ENCODE measurements at regions not wholly inside any gene's neighbourhood (a gene's known extent, or its start where the extent isn't known, plus 50 kb on each side); places are given as distances from the start of the nearest gene placed in this dataset.
A peak's percentile ranks its signal among the peaks of the same experiment; 100 is the strongest.
"Not testable (repeated sequence)": the region's sequence is repeated elsewhere in the genome, so short reads cannot be mapped to it uniquely, and the experiment has no call there.

DNA sequence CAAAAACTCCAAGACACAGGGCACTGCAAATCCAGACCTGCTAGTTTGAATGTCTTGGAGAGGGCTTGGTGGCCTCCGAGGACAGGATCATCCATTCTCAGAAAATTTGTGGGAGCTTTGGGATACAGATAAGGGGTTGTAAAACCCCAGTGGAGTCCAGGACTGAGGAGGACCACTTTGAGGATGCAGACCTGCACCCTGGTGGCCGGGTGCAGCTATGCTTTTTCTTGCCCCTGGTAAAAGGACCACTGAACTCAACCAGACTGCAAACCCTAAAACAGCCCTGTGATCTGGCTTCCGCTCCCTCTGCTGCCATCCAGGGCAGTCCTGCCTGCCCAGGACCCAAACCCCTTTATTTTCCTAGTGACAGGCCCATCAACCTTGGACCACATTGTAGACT lies 169.5 kb upstream of the DAAM1 start:
- no peak for DNase-seq

DNA sequence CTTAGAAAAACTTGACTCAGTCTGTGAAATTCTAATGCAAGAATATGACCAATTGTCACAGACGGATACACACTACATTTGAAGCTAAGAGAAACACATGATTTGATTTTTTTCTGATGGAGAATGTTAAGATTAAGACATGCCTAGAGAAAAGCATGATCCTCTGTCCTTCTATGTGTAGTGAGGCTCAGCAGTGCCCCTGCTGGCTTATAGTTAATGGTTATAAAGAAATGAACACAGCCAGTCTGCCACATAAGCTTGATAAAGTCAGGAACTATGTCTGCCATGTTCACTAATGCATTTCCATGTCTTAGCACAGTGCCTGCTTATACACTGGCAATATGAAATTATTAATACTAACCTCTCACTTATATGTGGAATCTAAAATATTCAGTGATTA lies 168.1 kb upstream of the DAAM1 start:
- DNase-seq, result no peak

DNA sequence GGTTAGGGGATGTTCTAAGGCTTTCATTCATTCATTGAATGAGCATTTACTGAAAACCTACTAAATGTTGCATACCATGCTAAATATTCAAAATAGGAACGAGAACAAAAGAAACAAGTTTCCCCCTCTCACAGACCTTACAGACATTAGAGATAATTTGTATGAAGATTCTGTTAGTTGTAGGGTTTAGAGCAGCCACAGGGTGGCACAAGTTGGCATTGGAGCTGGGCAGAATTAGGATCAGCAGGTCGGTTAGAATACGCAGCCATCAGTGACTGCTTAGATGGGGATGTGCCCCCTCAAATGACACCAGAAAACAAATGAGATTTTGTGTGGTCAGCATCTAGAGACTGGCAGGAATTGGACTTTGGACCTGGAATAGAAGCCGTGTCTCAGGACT lies 166.3 kb upstream of the DAAM1 start:
- no peak for DNase-seq

DNA sequence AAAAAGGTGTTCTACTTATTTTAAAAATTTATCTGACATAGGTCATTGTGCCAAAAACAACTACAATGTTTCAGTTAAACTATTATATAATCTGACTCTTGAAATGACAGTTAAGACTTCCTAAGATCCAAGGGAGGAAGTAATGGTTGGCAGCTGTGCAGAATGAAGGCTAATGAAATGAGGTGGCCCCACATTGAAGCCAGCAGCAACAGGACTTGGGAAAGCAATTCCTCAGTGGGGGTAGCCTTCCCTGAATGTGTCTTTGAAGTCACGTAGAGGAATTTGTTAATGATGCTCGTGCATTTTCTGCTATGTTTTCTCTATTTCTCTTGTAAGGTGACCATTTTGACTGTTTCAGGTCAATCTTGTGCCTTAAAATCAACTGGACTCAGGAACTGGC lies 162.4 kb upstream of the DAAM1 start:
- no peak for DNase-seq

DNA sequence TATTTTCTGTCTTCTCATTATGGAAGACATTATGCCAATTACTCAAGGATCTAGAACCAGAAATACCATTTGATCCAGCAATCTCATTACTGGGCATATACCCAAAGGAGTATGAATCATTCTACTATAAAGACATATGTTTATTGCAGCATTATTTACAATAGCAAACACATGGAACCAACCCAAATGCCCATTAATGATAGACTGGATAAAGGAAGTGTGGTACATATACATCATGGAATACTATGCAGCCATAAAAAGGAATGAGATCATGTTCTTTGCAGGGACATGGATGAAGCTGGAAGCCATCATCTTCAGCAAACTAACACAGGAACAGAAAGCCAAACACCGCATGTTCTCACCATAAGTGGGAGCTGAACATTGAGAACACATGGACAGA lies 161.8 kb upstream of the DAAM1 start:
- not testable (repeated sequence) for DNase-seq

DNA sequence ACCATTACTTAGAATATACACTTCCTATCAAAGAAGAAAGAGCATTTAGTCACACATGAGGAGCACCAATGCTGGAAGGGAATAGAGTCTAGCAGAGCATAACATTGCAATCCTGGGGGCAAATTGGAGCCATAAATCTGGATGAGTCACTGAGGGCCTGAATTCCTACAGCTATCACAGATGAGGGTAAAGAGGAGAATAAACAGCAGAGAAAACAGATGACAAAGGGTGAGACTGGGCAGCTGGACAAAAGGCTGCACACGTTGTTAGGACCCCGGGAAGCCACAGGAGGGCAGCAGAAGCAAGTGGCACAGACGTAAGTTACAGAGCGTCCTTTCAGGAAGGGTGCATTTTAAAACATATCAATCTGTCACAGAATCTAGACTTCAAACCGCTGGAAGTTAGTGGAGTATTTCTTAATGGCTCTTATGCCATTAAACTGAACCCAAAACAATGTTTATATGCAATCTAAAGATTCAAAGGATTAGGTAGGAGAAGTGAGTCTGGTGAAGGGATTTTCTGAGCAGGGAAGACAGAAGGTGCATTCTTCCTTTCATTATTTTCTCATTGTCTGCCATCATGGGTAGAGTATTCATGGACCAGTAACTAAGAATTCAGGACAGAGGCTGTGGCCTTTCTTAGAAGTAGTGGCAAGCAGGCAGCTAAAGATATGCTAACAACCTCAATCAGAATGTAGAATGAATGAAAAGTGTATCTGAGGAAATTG lies 159.8 kb upstream of the DAAM1 start:
- no peak for DNase-seq

DNA sequence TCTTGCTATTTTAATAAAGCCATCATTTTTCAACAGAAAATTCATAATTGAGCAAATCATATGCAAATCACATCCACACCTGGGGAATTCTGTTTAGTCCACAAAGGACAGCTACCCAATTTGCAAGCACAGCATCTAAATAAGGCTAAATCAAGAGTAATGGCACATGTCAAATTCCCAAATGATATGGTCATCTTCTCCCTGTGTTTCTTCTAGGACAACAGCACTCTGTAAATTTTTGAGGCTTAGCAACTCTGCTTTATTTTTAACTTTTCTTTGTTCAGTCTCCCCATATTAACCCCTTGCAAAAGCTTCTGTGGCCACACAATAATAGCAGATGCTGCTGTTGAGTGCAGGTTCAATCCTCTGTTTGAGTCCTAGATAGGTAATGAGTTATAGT lies 155.6 kb upstream of the DAAM1 start:
- DNase-seq, result no peak

DNA sequence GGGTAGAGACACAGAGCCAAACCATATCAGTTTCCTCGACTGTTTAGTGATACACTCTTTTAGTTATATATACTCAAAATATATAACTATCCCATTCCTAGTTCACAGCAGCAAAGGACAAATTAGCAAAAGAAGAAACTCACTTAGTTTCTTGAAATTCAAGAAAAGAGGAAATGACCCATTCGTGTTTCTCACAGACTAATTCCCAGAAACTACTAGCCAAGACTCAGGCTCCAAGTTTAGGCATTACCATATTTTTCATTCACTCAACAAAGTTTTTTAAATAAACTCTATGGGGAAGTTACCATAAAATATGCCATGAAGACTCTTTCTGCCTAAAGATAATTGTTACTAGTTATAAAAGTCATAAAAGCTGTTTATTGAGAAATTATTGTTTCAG lies 152.3 kb upstream of the DAAM1 start:
- DNase-seq, result no peak

DNA sequence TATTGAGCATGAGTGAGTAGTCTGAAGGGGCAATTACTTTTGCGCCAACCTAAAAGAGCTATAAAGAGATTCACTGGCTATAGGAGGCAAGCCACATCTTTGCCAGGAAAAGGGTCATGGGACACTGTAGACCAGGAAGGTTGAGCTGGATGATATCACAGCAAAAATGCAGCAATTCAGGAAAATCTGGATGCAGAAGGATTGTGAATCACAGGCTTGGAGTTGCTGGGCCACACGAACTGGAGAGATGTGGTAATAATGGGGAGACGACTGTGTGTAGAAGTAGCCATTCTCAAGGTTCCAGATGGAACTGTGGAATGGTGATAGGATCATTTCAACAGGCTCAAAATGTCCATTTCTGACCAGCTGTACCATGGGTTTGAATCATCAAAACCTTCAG lies 151.4 kb upstream of the DAAM1 start:
- no peak for DNase-seq

DNA sequence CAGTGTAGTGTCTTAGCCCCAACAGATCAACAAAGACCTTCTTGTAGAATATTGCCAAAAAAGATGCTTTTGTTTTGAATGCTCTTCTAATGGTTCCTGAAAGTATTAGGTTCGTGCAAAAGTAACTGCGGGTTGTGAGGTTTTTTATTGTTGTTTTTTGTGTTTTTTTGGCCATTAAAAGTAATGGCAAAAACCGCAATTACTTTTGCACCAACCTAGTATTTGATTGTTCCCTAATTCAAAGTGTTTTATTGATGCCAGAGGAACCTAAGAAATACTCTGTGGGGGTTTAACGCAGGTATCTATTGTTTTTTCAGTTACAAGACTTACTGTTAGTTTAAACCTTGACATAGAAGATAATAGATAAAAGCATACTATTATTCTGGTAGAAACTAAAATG lies 150.8 kb upstream of the DAAM1 start:
- DNase-seq, result no peak

DNA sequence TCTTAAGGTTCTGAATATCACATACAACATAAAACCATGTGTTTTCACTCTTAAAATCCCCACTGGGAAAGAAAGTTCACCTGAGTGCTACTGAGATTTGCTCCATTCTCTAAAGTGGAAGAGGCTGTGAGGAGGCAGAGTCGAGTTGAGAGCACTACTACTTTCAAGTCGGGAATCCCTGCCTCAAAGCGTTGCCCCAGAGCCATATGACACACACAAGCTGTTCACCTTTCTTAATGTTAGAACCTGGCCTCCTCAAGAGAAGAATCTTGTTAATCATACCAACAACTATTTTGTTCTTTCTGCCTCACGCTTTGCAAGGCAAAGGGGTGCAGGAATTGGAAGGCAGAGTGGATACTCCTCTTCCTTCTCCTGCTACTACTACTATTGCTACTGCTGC lies 149.7 kb upstream of the DAAM1 start:
- DNase-seq, result no peak

DNA sequence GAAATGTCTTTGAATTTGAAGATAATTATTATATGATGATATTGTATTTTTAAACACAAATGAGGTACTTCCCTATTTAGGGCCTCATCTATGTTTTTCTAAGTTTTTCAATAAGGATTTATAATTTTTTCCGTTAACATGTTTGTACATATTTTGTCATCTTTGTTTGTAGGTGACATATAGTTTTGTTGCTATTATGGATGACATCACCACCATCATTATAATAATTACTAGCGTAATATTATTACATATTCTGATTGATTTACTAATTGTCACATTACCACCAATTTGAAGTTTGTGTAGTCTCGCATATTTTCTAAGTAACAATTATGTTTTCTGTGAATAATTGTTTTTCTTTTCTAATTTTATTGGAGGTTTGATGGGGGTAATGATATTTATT lies 147.2 kb upstream of the DAAM1 start:
- DNase-seq, result no peak

DNA sequence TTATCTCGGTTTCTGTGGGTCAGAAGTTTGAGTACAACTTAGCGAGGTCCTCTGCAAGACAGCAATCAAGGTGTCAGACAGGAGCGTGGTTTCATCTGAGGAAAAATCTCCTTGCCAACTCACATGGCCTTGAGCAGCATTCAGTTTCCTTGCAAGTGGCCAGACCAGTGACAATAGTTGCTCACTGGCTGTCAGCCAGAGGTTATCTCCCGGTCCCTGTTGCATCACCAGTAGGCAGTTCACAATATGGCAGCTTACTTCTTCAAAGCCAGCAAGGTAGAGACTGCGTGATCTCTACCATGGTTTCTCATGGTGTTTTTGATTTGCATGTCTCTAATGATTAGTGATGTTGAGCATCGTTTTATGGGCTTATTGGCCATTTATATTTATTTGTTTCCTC lies 143.8 kb upstream of the DAAM1 start:
- DNase-seq, result no peak

DNA sequence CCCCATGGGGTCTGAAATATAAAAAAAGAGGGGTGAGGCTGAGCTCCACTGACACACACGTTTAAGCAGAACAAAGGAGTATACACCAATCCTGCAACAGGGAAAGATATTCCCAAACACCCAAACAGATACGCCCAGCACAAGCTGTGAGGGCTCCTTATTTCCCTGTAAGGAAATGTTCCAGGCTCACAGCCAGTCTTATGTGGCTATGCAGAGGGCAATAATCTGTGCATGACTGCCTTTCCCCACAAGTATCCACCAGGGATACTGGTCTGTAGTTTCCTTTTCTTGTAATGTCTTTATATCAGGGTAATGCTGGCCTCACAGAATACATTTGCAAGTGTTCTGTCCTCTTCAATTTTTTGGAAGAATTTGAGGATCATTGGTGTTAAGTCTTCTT lies 141.7 kb upstream of the DAAM1 start:
- no peak for DNase-seq

DNA sequence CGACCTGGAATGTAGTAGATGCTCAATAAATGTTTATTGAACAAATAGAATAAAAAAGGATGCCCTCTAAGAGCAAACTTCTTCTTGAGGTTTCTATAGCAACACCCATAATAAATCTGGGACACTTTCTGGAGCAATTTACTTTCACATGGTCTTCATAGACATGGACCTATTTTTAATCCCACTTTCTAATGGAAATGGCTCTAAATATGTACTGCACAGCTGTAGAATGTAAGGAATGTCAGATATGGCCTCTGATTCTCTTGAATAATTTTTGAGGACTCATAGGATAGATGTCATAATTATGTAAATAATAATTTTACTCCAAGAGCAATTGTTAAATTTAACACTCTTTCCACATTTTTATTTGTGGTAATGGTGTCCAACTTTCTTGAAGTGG lies 133.5 kb upstream of the DAAM1 start:
- no peak for DNase-seq

DNA sequence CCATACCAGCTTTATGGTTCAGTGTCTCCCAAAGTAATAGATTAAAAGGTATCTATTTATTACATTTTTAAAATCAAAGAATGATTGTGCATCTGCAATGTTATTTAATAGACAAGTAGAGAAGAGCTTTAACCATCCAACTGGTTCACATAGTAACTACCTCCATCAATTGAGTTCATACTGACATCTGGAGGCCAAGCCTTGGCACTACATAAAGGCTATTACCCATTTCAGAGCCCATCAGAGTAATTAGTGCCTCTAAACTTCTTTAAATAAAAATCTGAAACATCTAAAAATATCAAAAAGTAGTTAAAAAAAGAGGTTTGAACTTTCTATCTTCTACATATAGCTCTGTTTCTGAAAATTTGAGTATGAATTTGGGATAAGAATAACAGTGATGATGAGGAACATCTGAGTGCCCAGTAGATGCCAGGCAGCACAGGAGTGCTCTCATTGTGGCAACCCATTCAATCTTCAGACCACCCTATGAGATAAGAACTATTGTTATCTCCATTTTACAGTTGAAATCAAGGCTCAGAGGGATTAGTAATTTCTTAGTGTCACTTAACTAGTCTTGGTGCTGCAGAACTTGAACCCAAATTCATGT lies 132.9 kb upstream of the DAAM1 start:
- DNase-seq, result peak; percentile 1

DNA sequence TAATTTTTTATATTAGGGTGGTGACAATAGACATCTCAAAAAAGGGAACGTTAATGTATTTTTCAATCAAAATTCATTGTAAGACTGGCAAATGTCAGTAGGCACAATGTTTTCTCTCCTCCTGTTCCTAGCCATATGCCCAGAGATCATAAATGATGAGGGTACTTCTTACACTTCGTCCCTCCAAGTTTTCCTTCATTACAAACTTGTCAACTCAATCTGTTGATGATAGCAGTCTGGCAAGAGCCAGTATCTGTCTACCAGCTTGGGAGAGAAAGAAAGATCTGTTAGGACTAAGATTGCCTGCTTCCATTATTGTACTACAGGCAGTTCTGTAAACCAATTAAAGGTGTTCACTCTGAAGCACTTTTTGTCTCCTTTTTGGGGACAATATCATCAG lies 130.9 kb upstream of the DAAM1 start:
- DNase-seq, result no peak

DNA sequence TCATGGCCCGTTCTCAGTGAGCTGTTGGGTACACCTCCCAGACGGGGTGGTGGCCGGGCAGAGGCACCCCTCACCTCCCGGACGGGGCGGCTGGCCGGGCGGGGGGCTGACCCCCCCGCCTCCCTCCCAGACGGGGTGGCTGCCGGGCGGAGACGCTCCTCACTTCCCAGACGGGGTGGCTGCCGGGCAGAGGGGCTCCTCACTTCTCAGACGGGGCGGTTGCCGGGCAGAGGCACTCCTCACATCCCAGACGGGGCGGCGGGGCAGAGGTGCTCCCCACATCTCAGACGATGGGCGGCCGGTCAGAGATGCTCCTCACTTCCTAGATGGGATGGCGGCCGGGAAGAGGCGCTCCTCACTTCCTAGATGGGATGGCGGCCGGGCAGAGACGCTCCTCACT lies 129.7 kb upstream of the DAAM1 start:
- DNase-seq, result not testable (repeated sequence)

DNA sequence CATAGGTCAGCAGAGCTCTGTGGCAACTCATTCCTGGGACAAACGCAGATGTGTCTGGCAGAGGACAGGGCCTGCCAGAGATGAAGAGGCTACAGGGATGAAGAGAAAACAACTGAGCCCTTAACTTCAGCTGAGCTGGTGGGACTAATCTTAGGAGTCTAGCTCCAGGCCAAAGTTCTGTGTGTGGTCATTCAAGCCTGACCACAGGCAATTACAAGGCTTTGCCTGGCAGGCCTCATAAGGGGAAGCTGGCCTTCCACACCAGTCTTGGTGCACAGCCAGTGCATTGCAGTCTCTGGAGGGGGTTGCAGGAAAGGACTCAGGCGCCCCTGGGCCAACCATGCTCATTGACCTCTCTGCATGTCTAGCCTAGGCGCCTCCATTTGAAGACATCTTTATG lies 127.6 kb upstream of the DAAM1 start:
- DNase-seq, result no peak

DNA sequence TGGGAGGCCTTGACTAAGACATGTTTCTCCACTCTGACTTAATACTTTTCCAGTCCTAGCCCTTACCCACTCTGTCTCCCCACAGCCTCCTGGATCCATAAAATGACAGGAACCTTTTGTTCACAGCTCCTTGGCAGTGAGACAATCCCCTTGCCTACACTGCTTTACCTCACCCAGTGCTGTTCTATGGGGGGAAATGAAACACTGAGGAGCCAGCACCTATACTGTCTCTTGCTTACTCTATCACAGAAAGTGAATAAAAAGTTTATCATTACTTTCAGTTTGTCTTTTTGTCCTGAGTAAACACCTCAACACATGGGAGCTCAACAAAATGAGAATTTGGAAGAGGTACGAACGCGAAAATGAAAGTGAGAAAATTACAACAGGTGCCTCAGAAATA lies 127.2 kb upstream of the DAAM1 start:
- DNase-seq, result no peak

DNA sequence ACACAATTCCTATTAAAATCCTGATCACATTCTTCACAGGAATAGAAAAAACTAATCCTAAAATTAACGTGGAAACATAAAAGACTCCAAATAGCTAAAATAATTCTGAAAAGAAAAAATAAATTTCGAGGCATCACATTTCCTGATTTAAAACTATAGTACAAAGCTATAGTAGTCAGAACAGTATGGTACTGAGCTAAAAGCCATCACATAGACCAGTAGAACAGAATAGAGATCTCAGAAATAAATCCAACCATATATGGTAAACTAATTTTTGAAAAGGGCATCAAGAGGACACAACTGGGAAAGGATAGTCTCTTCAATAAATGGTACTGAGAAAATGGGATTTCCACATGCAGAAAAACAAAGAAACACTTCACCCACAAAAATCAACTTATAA lies 125.2 kb upstream of the DAAM1 start:
- no peak for DNase-seq

DNA sequence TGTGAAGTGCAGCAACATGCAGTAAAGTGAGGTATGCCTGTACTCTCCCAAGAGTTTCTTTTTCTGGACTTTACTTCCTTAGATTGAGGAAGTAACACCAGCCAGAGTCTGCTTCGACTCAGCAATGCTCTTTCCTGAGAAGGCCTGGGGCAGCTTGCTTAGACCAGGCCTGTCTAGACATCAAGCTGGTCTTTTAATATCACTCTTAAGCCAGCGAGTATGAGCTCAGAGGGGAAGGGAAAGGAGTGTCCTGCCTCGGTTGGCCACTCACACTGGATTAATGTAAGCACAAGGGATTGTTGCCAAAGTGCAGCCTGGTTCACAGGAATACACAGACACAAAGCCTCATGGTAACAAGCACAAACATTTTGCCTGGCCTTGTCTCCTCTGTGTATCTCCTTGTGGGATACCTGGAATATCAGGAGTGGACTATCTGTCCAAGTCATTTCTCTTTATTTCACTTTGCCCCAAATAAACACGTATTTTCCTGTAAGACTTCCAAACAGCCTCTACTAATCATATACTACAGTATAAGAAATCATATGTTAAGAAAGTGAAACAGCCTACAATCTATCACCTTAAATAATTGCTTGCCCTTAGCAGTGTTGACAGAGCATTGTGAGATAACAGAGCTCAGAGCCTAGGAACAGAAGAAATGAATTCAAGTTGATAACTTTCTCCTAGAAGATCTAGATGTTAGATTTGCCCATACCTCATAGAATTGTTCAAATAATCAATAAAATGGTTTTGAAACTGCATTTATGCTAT lies 121.2 kb upstream of the DAAM1 start:
- no peak for DNase-seq

DNA sequence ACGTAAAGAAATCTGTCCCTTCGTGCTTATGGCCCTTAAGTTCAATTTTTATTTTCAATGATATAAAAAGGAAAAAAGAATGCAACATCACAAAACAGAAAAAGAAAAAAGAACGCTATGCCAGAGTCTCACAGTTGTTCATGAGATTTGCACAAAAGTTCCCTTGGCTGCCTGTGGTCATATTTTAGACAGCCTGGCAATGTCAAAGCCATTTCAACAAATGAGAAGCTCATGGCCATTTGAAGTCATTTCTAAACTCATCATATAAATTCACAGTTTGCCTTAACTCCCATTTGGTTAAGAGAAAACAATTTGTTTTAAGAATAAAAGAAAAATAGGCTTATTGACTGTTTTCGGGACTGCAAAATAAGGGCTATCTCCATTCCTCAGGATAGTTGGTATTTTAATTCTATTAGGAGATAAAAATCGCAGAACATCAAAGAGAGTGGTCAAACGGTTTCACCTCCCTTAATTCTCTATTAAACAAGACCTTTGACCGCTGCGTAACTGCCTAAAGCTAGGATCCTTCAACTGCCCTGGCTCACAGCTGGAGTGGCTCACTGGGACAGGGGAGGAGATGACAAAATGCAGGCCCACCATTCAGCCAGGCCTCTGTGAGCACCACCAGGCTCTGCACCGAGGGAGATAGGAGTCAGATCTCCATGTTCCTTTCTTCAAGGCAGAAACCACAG lies 119.2 kb upstream of the DAAM1 start:
- DNase-seq, result no peak

DNA sequence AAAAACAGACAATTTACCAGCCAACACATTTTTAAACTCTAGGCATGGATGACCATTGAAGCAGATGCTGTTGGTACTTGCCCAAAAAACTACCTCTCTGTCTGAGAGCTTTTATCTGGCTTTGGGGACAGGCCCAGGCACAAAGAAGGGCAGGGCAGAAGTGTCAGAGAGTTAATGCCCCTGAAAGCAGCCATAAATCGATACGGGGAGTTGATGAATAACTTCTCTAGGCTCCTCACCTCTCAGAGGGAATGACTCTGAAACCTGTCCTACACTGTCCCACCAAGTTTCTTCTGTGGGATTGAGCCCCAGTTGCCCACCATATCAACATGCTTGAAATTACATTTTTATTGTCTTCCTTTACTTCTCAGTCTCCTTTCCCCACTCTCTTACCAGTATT lies 113.0 kb upstream of the DAAM1 start:
- DNase-seq, result no peak
